Astrocyte (in vitro differentiated cells and primary cell): ENCODE measurements at regions not wholly inside any gene's neighbourhood (a gene's known extent, or its start where the extent isn't known, plus 50 kb on each side); places are given as distances from the start of the nearest gene placed in this dataset.

ENCODE experiments used
- DNase-seq: peaks from one replicate; pipeline ENCODE4 v3.0.0-alpha.2; 2010; ENCODE audit warnings: low read depth
- FAIRE-seq: peaks from 2 replicates; lab custom pipeline; 2011; peaks lifted over from hg19 to GRCh38; lab: Jason Lieb, UNC
- H2AFZ ChIP-seq: 2 replicates; pipeline ENCODE4 v1.6.0; 2012; ENCODE audit warnings: low read depth, low read length, inconsistent platforms
- H3K27ac ChIP-seq: 2 replicates; pipeline ENCODE4 v1.5.1; 2011; ENCODE audit warnings: low read depth, low read length, inconsistent platforms
- H3K27me3 ChIP-seq: 2 replicates; pipeline ENCODE4 v1.6.0; 2011; ENCODE audit warnings: low read length, inconsistent platforms; ENCODE audit not compliant: insufficient read depth
- H3K36me3 ChIP-seq: 2 replicates; pipeline ENCODE4 v1.5.1; 2011; ENCODE audit warnings: low read length, inconsistent platforms; ENCODE audit not compliant: insufficient read depth
- H3K4me1 ChIP-seq: 2 replicates; pipeline ENCODE4 v1.5.1; 2011; ENCODE audit warnings: low read length, inconsistent platforms; ENCODE audit not compliant: insufficient read depth
- H3K4me2 ChIP-seq: 2 replicates; pipeline ENCODE4 v1.6.0; 2012; ENCODE audit warnings: low read length, inconsistent platforms
- H3K4me3 ChIP-seq: 2 replicates; pipeline ENCODE4 v1.5.1; 2011; ENCODE audit warnings: low read depth, mild to moderate bottlenecking, low read length, inconsistent platforms; ENCODE audit not compliant: insufficient read depth
- H3K79me2 ChIP-seq: 2 replicates; pipeline ENCODE4 v1.6.0; 2012; ENCODE audit warnings: mild to moderate bottlenecking, low read length, inconsistent platforms; ENCODE audit not compliant: insufficient read depth
- H3K9ac ChIP-seq: 2 replicates; pipeline ENCODE4 v1.6.0; 2012; ENCODE audit warnings: mild to moderate bottlenecking, low read length, inconsistent platforms
- H3K9me3 ChIP-seq: 2 replicates; pipeline ENCODE4 v1.5.1; 2012; ENCODE audit warnings: low read depth, mild to moderate bottlenecking, low read length, inconsistent platforms; ENCODE audit not compliant: insufficient read depth
- H4K20me1 ChIP-seq: 2 replicates; pipeline ENCODE4 v1.6.0; 2012; ENCODE audit warnings: low read length, inconsistent platforms; ENCODE audit not compliant: insufficient read depth
- H3K27ac Mint-ChIP-seq: one replicate; pipeline ENCODE4 v1.8.0; 2021; ENCODE audit warnings: mild to moderate bottlenecking, mixed read lengths; ENCODE audit not compliant: unreplicated experiment
- H3K27me3 Mint-ChIP-seq: one replicate; pipeline ENCODE4 v1.8.0; 2021; ENCODE audit warnings: low read depth, mixed read lengths; ENCODE audit not compliant: unreplicated experiment
- H3K36me3 Mint-ChIP-seq: one replicate; pipeline ENCODE4 v1.8.0; 2021; ENCODE audit warnings: low read depth, mixed read lengths; ENCODE audit not compliant: unreplicated experiment
- H3K4me1 Mint-ChIP-seq: one replicate; pipeline ENCODE4 v1.8.0; 2021; ENCODE audit warnings: low read depth, mixed read lengths; ENCODE audit not compliant: unreplicated experiment
- H3K4me3 Mint-ChIP-seq: one replicate; pipeline ENCODE4 v1.8.0; 2021; ENCODE audit warnings: mild to moderate bottlenecking, moderate library complexity, mixed read lengths; ENCODE audit not compliant: unreplicated experiment
- H3K9me3 Mint-ChIP-seq: one replicate; pipeline ENCODE4 v1.8.0; 2021; ENCODE audit warnings: mild to moderate bottlenecking, mixed read lengths; ENCODE audit not compliant: unreplicated experiment
- EZH2 ChIP-seq: IDR thresholded peaks from 2 replicates; pipeline ENCODE4 v1.6.1; 2012; ENCODE audit warnings: mild to moderate bottlenecking, low read length, inconsistent platforms; ENCODE audit not compliant: insufficient read depth
- TF ChIP-seq, protein P1 (sequence below): IDR thresholded peaks from 2 replicates; pipeline ENCODE4 v1.5.1; 2011; ENCODE audit warnings: low read depth, mild to moderate bottlenecking, inconsistent platforms, low read length, moderate library complexity; ENCODE audit not compliant: insufficient read depth

DNA sequence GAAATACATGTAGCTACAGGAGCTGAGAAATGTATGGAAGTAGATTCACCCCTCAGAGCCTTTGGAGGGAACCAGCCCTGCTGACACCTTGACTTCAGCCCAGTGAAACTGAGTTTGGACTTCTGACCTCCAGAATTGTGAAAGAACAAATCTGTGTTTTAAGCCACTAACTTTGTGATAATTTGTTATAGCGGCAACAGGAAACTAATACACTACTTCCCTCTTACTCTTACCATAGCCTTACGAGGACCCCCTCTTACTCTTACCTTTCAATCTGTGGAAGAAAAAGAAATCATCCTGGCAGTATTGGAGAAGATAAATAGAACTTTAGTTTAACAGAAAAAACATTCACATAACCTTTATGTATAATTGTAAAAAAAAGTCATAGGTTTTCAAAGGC, 353.6 kb upstream of the USP24 start:
- H3K4me3 Mint-ChIP-seq, result no peak overlapping the region
- Histone ChIP-seq H3K27ac (no peak overlapping the region), H3K4me3 (no peak overlapping the region), H3K27me3 (no peaks in the 10 kb centered on the region), H4K20me1 (no peaks in the 10 kb centered on the region), H3K36me3 (no peaks in the 10 kb centered on the region), H3K9ac (no peak overlapping the region), H3K4me1 (peaks cover 10% of the 10 kb centered on the region), H3K79me2 (no peaks in the 10 kb centered on the region), H3K9me3 (peaks cover 3% of the 10 kb centered on the region), H3K4me2 (no peak overlapping the region), H2AFZ (no peak overlapping the region)
- peaks cover 9% of the 10 kb centered on the region for H3K9me3 Mint-ChIP-seq
- TF ChIP-seq, protein P1, sequence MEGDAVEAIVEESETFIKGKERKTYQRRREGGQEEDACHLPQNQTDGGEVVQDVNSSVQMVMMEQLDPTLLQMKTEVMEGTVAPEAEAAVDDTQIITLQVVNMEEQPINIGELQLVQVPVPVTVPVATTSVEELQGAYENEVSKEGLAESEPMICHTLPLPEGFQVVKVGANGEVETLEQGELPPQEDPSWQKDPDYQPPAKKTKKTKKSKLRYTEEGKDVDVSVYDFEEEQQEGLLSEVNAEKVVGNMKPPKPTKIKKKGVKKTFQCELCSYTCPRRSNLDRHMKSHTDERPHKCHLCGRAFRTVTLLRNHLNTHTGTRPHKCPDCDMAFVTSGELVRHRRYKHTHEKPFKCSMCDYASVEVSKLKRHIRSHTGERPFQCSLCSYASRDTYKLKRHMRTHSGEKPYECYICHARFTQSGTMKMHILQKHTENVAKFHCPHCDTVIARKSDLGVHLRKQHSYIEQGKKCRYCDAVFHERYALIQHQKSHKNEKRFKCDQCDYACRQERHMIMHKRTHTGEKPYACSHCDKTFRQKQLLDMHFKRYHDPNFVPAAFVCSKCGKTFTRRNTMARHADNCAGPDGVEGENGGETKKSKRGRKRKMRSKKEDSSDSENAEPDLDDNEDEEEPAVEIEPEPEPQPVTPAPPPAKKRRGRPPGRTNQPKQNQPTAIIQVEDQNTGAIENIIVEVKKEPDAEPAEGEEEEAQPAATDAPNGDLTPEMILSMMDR, result no peak
- TF ChIP-seq EZH2, result no peak
- peaks cover 4% of the 10 kb centered on the region for H3K4me1 Mint-ChIP-seq
- DNase-seq, result no peak
- H3K36me3 Mint-ChIP-seq, result no peaks in the 10 kb centered on the region
- peaks cover 15% of the 10 kb centered on the region for H3K27me3 Mint-ChIP-seq
- H3K27ac Mint-ChIP-seq, result no peak overlapping the region
- FAIRE-seq, result no peak

DNA sequence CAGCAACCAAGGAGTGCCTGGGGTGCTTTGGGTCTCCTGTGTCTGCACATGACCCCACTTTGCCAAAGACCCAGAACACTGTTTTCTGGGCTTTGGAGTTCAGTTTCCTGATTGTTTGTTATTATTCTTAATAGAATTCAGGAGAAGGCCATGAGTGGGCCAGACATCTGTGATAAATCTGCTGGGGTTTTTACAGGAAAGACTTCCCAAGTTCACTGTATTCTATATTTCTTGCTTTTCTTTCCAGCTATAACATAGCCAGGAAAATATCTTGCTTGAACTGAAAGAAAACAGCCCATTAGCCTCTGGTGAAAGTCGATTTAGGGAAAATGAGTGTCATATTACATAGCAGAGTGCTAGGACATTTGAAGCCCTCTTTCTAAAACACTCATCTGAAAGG, 345.1 kb upstream of the USP24 start:
- Mint-ChIP-seq H3K4me3 (no peak overlapping the region), H3K36me3 (no peaks in the 10 kb centered on the region), H3K27ac (no peak overlapping the region), H3K27me3 (peaks cover 4% of the 10 kb centered on the region), H3K9me3 (no peaks in the 10 kb centered on the region), H3K4me1 (no peaks in the 10 kb centered on the region)
- H3K9me3 ChIP-seq, result no peaks in the 10 kb centered on the region
- H4K20me1 ChIP-seq, result no peaks in the 10 kb centered on the region
- FAIRE-seq, result no peak
- no peaks in the 10 kb centered on the region for H3K79me2 ChIP-seq
- H2AFZ ChIP-seq, result no peak overlapping the region
- no peaks in the 10 kb centered on the region for H3K4me1 ChIP-seq
- no peak overlapping the region for H3K9ac ChIP-seq
- TF ChIP-seq EZH2, result no peak
- TF ChIP-seq, protein P1, result no peak
- H3K36me3 ChIP-seq, result no peaks in the 10 kb centered on the region
- no peak overlapping the region for H3K27ac ChIP-seq
- no peak for DNase-seq
- no peak overlapping the region for H3K4me3 ChIP-seq
- H3K4me2 ChIP-seq, result no peak overlapping the region
- H3K27me3 ChIP-seq, result no peaks in the 10 kb centered on the region

DNA sequence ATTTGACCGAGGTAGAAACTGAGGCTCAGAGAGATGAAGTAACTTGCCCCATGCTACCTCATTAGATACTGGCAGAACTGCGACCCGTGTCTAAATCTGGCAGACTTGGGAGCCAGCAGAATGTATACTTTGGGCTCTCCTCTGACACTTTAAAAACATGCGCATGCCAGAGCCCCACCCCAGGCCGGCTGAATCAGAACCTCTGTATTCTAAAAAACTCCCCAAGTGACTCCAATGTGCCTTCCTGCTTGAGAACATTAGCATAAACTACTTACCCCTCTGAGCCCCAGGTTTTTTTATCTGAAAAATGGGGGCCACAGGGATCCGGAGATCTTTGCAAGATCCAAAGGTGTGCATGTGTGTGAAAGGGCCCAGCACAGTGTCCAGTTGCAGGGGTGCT, 344.7 kb upstream of the USP24 start:
- no peak overlapping the region for H3K4me3 ChIP-seq
- no peaks in the 10 kb centered on the region for H3K9me3 ChIP-seq
- FAIRE-seq, result no peak
- no peak overlapping the region for H3K4me2 ChIP-seq
- H3K27me3 ChIP-seq, result no peaks in the 10 kb centered on the region
- TF ChIP-seq, protein P1, result no peak
- TF ChIP-seq EZH2, result no peak
- H3K79me2 ChIP-seq, result no peaks in the 10 kb centered on the region
- DNase-seq, result no peak
- H3K36me3 ChIP-seq, result no peaks in the 10 kb centered on the region
- Mint-ChIP-seq H3K27me3 (peaks cover 6% of the 10 kb centered on the region), H3K4me3 (no peak overlapping the region), H3K27ac (no peak overlapping the region), H3K36me3 (no peaks in the 10 kb centered on the region), H3K4me1 (no peaks in the 10 kb centered on the region), H3K9me3 (no peaks in the 10 kb centered on the region)
- H2AFZ ChIP-seq, result no peak overlapping the region
- no peaks in the 10 kb centered on the region for H4K20me1 ChIP-seq
- no peaks in the 10 kb centered on the region for H3K4me1 ChIP-seq
- no peak overlapping the region for H3K9ac ChIP-seq
- H3K27ac ChIP-seq, result no peak overlapping the region
